ENCODE measurements at regions not wholly inside any gene's neighbourhood (a gene's known extent, or its start where the extent isn't known, plus 50 kb on each side); places are given as distances from the start of the nearest gene placed in this dataset.

DNA sequence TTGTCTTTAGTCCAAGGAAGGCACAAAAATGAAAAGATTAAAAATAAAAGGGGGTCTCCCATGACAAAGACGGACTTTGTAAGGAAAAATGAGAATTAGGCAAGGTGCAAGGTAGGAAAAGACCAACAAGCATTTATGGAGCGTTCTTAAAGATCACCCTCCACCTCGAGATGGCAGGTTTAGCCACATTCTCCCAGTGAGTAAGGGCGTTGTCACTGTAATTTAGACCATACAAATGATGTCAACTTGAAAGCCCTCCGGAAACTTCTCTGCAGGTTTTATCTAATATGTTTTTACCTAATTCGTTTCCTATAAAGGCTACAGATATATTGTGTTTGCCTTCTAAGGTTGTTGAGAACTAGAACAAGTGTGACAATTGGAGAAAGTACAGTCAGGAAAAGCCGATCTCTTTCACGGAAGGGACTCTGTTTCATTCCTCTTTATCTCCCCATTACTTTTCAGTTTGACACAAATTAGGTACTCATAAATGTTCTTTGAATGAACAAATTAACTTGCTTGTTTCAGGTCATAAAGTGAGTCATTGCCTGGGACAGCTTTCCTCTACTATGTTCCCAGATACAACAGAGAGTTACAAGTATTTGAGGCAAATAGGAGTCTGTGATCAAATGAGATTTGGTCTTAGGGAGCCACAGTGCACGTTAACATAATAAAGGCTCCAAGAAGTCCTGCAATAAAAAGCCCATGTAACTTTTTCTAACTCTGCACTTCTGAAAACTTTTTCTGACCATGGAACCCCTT lies 102.6 kb upstream of the HABP2 start:
- Histone ChIP-seq H2AFZ (ENCODE audit: low read depth, low read length) (no peak overlapping the region), H3K9ac (ENCODE audit: insufficient read depth in 1 of 2, low read depth in 2 of 2, low read length in 2 of 2) (no peak overlapping the region), H3K27ac (ENCODE audit: extremely low read depth, low read depth, low read length) (no peak overlapping the region), H3K4me1 (replicated peaks in 1 of 2; ENCODE audit: control insufficient read depth in 2 of 2, insufficient read depth in 2 of 2, low read length in 2 of 2) (no peaks in the 10 kb centered on the region), H3K4me2 (ENCODE audit: insufficient read depth, low read length) (no peak overlapping the region), H3K4me3 (no peak overlapping the region), H3K79me2 (ENCODE audit: control insufficient read depth, insufficient read depth, low read length) (no peaks in the 10 kb centered on the region), H4K20me1 (replicated peaks; ENCODE audit: control insufficient read depth, insufficient read depth, low read length) (no peaks in the 10 kb centered on the region), H3K9me3 (replicated peaks; ENCODE audit: control insufficient read depth, insufficient read depth, low read depth, low read length) (no peaks in the 10 kb centered on the region), H3K36me3 (ENCODE audit: control insufficient read depth, insufficient read depth, low read length) (no peaks in the 10 kb centered on the region), H3K27me3 (ENCODE audit: control insufficient read depth in 2 of 2, insufficient read depth in 2 of 2, low read length in 2 of 2) (0 out of 5 replicates have a peak, but pooled peaks cover 0 to 5% of the 10 kb centered on the region in 2 experiments), H3K9me1 (ENCODE audit: control insufficient read depth, insufficient read depth, low read length) (peaks cover 3% of the 10 kb centered on the region)
- no TSS peak for BruUV-seq (replicated peaks)
- intact Hi-C loops (cut with micrococcal nuclease), result loop anchor here (5.0 kb wide), 1 partner anchor 72 kb away; no protein-coding TSS in a partner anchor
- no peak for DNase-seq (ENCODE audit: extremely low read depth in 1 of 4, low spot score in 3 of 4)
- no peak for FAIRE-seq
- in situ Hi-C loops (cut with MboI), result no loop called here
- ChIA-PET POLR2A (no interaction called here), CTCF (ENCODE audit: low intra/inter-chr PET ratio) (interaction anchor here (0.6 kb wide), 1 partner anchor 144 kb away, joined by 3 read pairs; no protein-coding TSS in a partner anchor)
- 1% methylated on average over 9 of the region's 9 CpGs for WGBS (ENCODE audit: insufficient coverage, low coverage, missing lambda C conversion rate)
- TF ChIP-seq TARDBP (IDR thresholded peaks at IDR 0.05) (no peak), ZNF57 (CRISPR knock-in tag; IDR thresholded peaks at IDR 0.05) (no peak), ADNP (tag; IDR thresholded peaks at IDR 0.05) (no peak)
- no peak for ATAC-seq

DNA sequence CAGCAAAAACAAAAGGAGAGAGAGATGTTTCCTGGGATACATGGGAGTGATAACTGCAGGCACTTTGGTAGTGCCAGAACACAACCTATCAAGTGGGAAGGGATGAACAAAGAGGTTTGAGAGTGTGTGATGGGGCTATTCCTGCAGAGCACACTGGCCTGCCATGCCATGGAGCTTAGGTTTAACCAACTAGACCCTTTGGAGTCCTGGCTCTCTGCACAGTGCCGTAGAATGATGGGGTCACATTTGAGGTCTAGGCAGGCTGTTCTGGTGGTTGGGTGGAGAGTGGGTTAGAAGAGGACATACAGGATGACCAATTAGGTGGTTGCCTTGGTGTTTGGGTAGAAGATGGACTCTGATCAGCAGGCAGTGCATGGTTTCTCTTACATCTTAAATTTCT lies 101.9 kb upstream of the HABP2 start:
- Histone ChIP-seq H3K4me2 (ENCODE audit: insufficient read depth, low read length) (no peak overlapping the region), H2AFZ (ENCODE audit: low read depth, low read length) (no peak overlapping the region), H3K4me3 (no peak overlapping the region), H3K27ac (ENCODE audit: extremely low read depth, low read depth, low read length) (no peak overlapping the region), H3K9me3 (replicated peaks; ENCODE audit: control insufficient read depth, insufficient read depth, low read depth, low read length) (no peaks in the 10 kb centered on the region), H3K36me3 (ENCODE audit: control insufficient read depth, insufficient read depth, low read length) (no peaks in the 10 kb centered on the region), H3K9me1 (ENCODE audit: control insufficient read depth, insufficient read depth, low read length) (peaks cover 3% of the 10 kb centered on the region), H3K4me1 (replicated peaks in 1 of 2; ENCODE audit: control insufficient read depth in 2 of 2, insufficient read depth in 2 of 2, low read length in 2 of 2) (no peaks in the 10 kb centered on the region), H3K9ac (ENCODE audit: insufficient read depth in 1 of 2, low read depth in 2 of 2, low read length in 2 of 2) (no peak overlapping the region), H4K20me1 (replicated peaks; ENCODE audit: control insufficient read depth, insufficient read depth, low read length) (no peaks in the 10 kb centered on the region), H3K27me3 (ENCODE audit: control insufficient read depth in 2 of 2, insufficient read depth in 2 of 2, low read length in 2 of 2) (no peaks in the 10 kb centered on the region), H3K79me2 (ENCODE audit: control insufficient read depth, insufficient read depth, low read length) (no peaks in the 10 kb centered on the region)
- no TSS peak for BruUV-seq (replicated peaks)
- no peak for FAIRE-seq
- ATAC-seq, result no peak
- POLR2A ChIA-PET, result no interaction called here
- no peak for DNase-seq (ENCODE audit: extremely low read depth in 1 of 4, low spot score in 3 of 4)
- CTCF ChIA-PET (ENCODE audit: low intra/inter-chr PET ratio), result interaction anchor here (0.6 kb wide), 1 partner anchor 143 kb away, joined by 3 read pairs; no protein-coding TSS in a partner anchor
- in situ Hi-C loops (cut with MboI) (no loop called here), intact Hi-C loops (cut with micrococcal nuclease) (loop anchor here (5.0 kb wide), 1 partner anchor 71 kb away; no protein-coding TSS in a partner anchor)
- TF ChIP-seq BRCA1 (IDR thresholded peaks at IDR 0.05) (no peak), BRCA1 (CRISPR knock-in tag; IDR thresholded peaks at IDR 0.05) (no peak), CXXC5 (CRISPR knock-in tag; IDR thresholded peaks at IDR 0.05) (no peak), DEAF1 (CRISPR knock-in tag; IDR thresholded peaks at IDR 0.05) (no peak)
- TF ChIP-seq, protein P1, sequence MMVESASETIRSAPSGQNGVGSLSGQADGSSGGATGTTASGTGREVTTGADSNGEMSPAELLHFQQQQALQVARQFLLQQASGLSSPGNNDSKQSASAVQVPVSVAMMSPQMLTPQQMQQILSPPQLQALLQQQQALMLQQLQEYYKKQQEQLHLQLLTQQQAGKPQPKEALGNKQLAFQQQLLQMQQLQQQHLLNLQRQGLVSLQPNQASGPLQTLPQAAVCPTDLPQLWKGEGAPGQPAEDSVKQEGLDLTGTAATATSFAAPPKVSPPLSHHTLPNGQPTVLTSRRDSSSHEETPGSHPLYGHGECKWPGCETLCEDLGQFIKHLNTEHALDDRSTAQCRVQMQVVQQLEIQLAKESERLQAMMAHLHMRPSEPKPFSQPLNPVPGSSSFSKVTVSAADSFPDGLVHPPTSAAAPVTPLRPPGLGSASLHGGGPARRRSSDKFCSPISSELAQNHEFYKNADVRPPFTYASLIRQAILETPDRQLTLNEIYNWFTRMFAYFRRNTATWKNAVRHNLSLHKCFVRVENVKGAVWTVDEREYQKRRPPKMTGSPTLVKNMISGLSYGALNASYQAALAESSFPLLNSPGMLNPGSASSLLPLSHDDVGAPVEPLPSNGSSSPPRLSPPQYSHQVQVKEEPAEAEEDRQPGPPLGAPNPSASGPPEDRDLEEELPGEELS (CRISPR knock-in tag; IDR thresholded peaks at IDR 0.05; ENCODE audit: borderline replicate concordance), result no peak
- WGBS (ENCODE audit: insufficient coverage, low coverage, missing lambda C conversion rate), result 8% methylated on average over 1 of the region's 1 CpG

All from K562 (cell line).